ENCODE measurements at regions not wholly inside any gene's neighbourhood (a gene's known extent, or its start where the extent isn't known, plus 50 kb on each side); places are given as distances from the start of the nearest gene placed in this dataset.

DNA sequence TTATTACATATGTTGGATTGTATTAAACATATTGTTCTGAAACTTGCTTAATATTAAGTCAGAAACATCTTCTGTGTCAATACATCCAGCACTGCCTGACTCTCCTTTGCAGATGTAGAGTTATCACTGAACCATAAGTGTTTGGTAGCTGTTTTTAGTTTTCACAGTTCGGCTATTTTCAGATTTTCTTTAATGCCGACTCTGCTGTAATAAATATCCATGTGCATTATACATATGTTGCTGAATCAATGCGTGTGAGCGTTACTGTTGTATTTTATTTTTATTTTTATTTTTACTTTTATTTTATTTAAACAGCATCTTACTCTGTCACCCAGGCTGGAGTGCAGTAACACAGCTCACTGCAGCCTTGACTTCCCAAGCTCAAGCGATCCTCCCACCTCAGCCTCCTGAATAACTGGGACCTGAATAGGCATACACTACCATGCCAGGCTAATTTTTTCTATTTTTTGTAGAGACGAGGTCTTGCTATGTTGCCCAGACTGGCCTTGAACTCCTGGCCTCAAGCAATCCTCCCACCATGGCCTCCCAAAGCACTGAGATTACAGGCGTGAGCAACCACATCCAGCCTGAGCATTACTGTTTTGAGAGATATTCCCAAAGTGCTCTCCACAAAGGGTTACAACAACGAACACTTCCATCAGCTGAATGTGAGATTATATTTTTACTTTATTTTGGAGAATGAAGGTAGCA is 50.7 kb upstream of the NOCT start:
- no peak for TF ChIP-seq EGR1 (IDR thresholded peaks at IDR 0.05)
- TF ChIP-seq EP300 (IDR thresholded peaks at IDR 0.05; ENCODE audit: borderline replicate concordance) = no peak
- TF ChIP-seq FOXM1 (IDR thresholded peaks at IDR 0.05; ENCODE audit: borderline replicate concordance, low read depth) = no peak
- TF ChIP-seq TAF1 (IDR thresholded peaks at IDR 0.05; ENCODE audit: low read depth) = no peak
- no peak for TF ChIP-seq TEAD4 (IDR thresholded peaks at IDR 0.05)
- no peak for TF ChIP-seq ZBTB7A (IDR thresholded peaks at IDR 0.05; ENCODE audit: low read depth)
- no peak for TF ChIP-seq CREB1 (IDR thresholded peaks at IDR 0.05; ENCODE audit: low read depth)
- no peak for TF ChIP-seq TCF12 (IDR thresholded peaks at IDR 0.05; ENCODE audit: low read depth)
- TF ChIP-seq YY1 (IDR thresholded peaks at IDR 0.05; ENCODE audit: low read depth) = no peak
- no peak for TF ChIP-seq USF1 (IDR thresholded peaks at IDR 0.05)
- TF ChIP-seq RAD21 (IDR thresholded peaks at IDR 0.05; ENCODE audit: low read depth) = no peak
- TF ChIP-seq, protein P1, sequence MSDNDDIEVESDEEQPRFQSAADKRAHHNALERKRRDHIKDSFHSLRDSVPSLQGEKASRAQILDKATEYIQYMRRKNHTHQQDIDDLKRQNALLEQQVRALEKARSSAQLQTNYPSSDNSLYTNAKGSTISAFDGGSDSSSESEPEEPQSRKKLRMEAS (IDR thresholded peaks at IDR 0.05) = no peak
- no peak for TF ChIP-seq REST (IDR thresholded peaks at IDR 0.05; ENCODE audit: low read depth)
- TF ChIP-seq CEBPB (IDR thresholded peaks at IDR 0.05) = no peak
- TF ChIP-seq NFIC (IDR thresholded peaks at IDR 0.05) = no peak

- TF ChIP-seq CEBPB (IDR thresholded peaks at IDR 0.05) (no peak), NFIC (IDR thresholded peaks at IDR 0.05) (no peak), TAF1 (IDR thresholded peaks at IDR 0.05; ENCODE audit: low read depth) (no peak), USF1 (IDR thresholded peaks at IDR 0.05) (no peak), EGR1 (IDR thresholded peaks at IDR 0.05) (no peak), REST (IDR thresholded peaks at IDR 0.05; ENCODE audit: low read depth) (no peak), ZBTB7A (IDR thresholded peaks at IDR 0.05; ENCODE audit: low read depth) (no peak), TEAD4 (IDR thresholded peaks at IDR 0.05) (no peak), CREB1 (IDR thresholded peaks at IDR 0.05; ENCODE audit: low read depth) (no peak), RAD21 (IDR thresholded peaks at IDR 0.05; ENCODE audit: low read depth) (no peak), TCF12 (IDR thresholded peaks at IDR 0.05; ENCODE audit: low read depth) (no peak), FOXM1 (IDR thresholded peaks at IDR 0.05; ENCODE audit: borderline replicate concordance, low read depth) (no peak), YY1 (IDR thresholded peaks at IDR 0.05; ENCODE audit: low read depth) (no peak), EP300 (IDR thresholded peaks at IDR 0.05; ENCODE audit: borderline replicate concordance) (no peak)
- TF ChIP-seq, protein P1 (IDR thresholded peaks at IDR 0.05) = no peak
Measured at GRCh38 chr4:138963412-138963811, 52.2 kb upstream of the NOCT start.

DNA sequence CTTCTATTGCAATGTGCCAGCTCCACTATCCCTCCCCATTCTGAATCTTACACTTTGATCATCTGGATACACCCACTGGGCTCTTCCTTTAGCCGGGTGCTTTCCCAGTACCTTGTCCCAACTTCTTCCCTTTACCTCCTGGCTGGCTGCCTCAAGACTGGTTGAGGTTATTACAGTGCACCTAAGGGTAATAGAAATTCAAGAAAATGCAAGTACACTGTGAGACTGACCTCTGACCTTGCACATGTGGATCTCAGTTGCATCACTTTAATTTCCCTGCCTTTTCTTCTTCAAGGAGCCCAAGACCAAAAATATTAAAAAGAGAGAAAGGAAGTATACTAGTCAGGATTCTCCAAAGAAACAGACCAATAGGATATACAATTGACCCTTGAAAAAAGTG is 53.9 kb upstream of the NOCT start:
- TF ChIP-seq, protein P1 (IDR thresholded peaks at IDR 0.05) = no peak
- TF ChIP-seq EGR1 (IDR thresholded peaks at IDR 0.05) = no peak
- no peak for TF ChIP-seq CEBPB (IDR thresholded peaks at IDR 0.05)
- no peak for TF ChIP-seq NFIC (IDR thresholded peaks at IDR 0.05)
- no peak for TF ChIP-seq TAF1 (IDR thresholded peaks at IDR 0.05; ENCODE audit: low read depth)
- TF ChIP-seq REST (IDR thresholded peaks at IDR 0.05; ENCODE audit: low read depth) = no peak
- TF ChIP-seq CREB1 (IDR thresholded peaks at IDR 0.05; ENCODE audit: low read depth) = no peak
- TF ChIP-seq USF1 (IDR thresholded peaks at IDR 0.05) = no peak
- no peak for TF ChIP-seq TEAD4 (IDR thresholded peaks at IDR 0.05)
- TF ChIP-seq TCF12 (IDR thresholded peaks at IDR 0.05; ENCODE audit: low read depth) = no peak
- TF ChIP-seq YY1 (IDR thresholded peaks at IDR 0.05; ENCODE audit: low read depth) = no peak
- no peak for TF ChIP-seq EP300 (IDR thresholded peaks at IDR 0.05; ENCODE audit: borderline replicate concordance)
- no peak for TF ChIP-seq FOXM1 (IDR thresholded peaks at IDR 0.05; ENCODE audit: borderline replicate concordance, low read depth)

All from Ishikawa (cell line).